OCI-LY7 (cell line): ENCODE measurements at regions not wholly inside any gene's neighbourhood (a gene's known extent, or its start where the extent isn't known, plus 50 kb on each side); places are given as distances from the start of the nearest gene placed in this dataset.

Experiments
- CTCF ChIP-seq: fragments of 200-600 bp; sonication (generic); conservative IDR thresholded peaks from 2 replicates; pipeline ENCODE4 v1.5.1; 2014; ENCODE audit warnings: mild to moderate bottlenecking, antibody characterized with exemption, low read length, moderate library complexity, mixed read lengths
- EZH2phosphoT487 ChIP-seq: fragments of 200-600 bp; sonication (generic); IDR thresholded peaks from 2 replicates; pipeline ENCODE4 v1.6.1; 2018; ENCODE audit warnings: low read depth, borderline replicate concordance, mild to moderate bottlenecking, mixed run types, antibody characterized with exemption, low read length, moderate library complexity, mixed read lengths

- TF ChIP-seq CTCF = no peak
- no peak for TF ChIP-seq EZH2phosphoT487
These were observed 57.5 kb upstream of the OLFM1 start for GRCh38 chr9:135029871-135030565.
